Neural progenitor cell (in vitro differentiated cells): ENCODE measurements at regions not wholly inside any gene's neighbourhood (a gene's known extent, or its start where the extent isn't known, plus 50 kb on each side); places are given as distances from the start of the nearest gene placed in this dataset.

Source experiments
- CTCF ChIP-seq: fragments of 200-600 bp; sonication (generic); IDR thresholded peaks from 2 replicates; pipeline ENCODE4 v1.5.1; 2017; ENCODE audit warnings: antibody characterized with exemption, mild to moderate bottlenecking
- EZH2 ChIP-seq: fragments of 200-600 bp; sonication (generic); IDR thresholded peaks from 2 replicates; pipeline ENCODE4 v1.6.1; 2017; ENCODE audit warnings: antibody characterized with exemption, mild to moderate bottlenecking, moderate library complexity

- TF ChIP-seq CTCF (no peak), EZH2 (no peak)
Observed at GRCh38 chr2:58805126-58805525, 564.0 kb upstream of the FANCL start.
